ENCODE measurements at regions not wholly inside any gene's neighbourhood (a gene's known extent, or its start where the extent isn't known, plus 50 kb on each side); places are given as distances from the start of the nearest gene placed in this dataset. TPM values are rescaled to one million over a fixed set of nuclear protein-coding genes. Genes with fewer than 3 reads are reported as not detected.

Small RNA genes in the stretch of these regions (small RNA-seq; reads per million reads assigned to genes)
- not detected for gene AC092670.1
- not detected for gene RNU6-1054P
